ENCODE measurements at regions not wholly inside any gene's neighbourhood (a gene's known extent, or its start where the extent isn't known, plus 50 kb on each side); places are given as distances from the start of the nearest gene placed in this dataset.

DNA sequence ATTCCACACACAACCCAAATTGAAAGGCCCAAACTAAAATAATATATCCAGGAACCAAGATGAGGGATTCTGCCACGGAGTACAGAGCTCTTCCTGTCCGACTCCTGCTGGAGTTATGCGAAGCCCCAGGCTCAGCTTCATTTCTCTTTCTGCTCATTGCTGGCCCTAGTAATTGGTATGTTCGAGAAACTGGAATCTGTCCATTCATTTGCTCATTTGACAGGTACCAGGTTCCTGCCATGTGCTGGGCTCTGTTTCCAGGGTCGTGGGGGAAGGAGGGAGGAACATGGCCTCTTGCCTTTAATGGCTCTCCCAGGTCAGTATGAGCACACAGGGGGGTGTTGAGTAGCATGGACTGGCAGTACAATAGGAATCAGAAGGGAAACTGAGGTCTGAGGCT is 179.2 kb upstream of the SHH start:
- TF ChIP-seq, protein P1, sequence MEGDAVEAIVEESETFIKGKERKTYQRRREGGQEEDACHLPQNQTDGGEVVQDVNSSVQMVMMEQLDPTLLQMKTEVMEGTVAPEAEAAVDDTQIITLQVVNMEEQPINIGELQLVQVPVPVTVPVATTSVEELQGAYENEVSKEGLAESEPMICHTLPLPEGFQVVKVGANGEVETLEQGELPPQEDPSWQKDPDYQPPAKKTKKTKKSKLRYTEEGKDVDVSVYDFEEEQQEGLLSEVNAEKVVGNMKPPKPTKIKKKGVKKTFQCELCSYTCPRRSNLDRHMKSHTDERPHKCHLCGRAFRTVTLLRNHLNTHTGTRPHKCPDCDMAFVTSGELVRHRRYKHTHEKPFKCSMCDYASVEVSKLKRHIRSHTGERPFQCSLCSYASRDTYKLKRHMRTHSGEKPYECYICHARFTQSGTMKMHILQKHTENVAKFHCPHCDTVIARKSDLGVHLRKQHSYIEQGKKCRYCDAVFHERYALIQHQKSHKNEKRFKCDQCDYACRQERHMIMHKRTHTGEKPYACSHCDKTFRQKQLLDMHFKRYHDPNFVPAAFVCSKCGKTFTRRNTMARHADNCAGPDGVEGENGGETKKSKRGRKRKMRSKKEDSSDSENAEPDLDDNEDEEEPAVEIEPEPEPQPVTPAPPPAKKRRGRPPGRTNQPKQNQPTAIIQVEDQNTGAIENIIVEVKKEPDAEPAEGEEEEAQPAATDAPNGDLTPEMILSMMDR (IDR thresholded peaks at IDR 0.05; ENCODE audit: poor library complexity): no peak
- TF ChIP-seq EZH2 (IDR thresholded peaks at IDR 0.05; ENCODE audit: borderline replicate concordance): no peak

Measured in hepatocyte (in vitro differentiated cells).